SU-DHL-6 (cell line): ENCODE measurements at regions not wholly inside any gene's neighbourhood (a gene's known extent, or its start where the extent isn't known, plus 50 kb on each side); places are given as distances from the start of the nearest gene placed in this dataset.

Experiments used
- H2AFZ ChIP-seq: fragments of 200-600 bp; sonication (generic); 2 replicates; pipeline ENCODE4 v1.6.1; 2014; ENCODE audit warnings: low read depth, mild to moderate bottlenecking, moderate library complexity, mixed read lengths, antibody characterized with exemption, low read length; ENCODE audit not compliant: severe bottlenecking
- H3F3A ChIP-seq: fragments of 200-600 bp; shearing (Covaris generic); 2 replicates; pipeline ENCODE4 v1.6.0; 2016; ENCODE audit warnings: antibody characterized with exemption, mild to moderate bottlenecking; ENCODE audit not compliant: insufficient read depth
- H3K27ac ChIP-seq: fragments of 200-600 bp; sonication (generic); 2 replicates; pipeline ENCODE4 v1.5.1; 2016; ENCODE audit warnings: low read depth, mild to moderate bottlenecking, low read length, moderate library complexity, mixed read lengths
- H3K27me3 ChIP-seq: fragments of 200-600 bp; sonication (generic), shearing (Covaris generic); 2 replicates; pipeline ENCODE4 v1.6.0; 2014; ENCODE audit warnings: mild to moderate bottlenecking, low read length
- H3K36me3 ChIP-seq: fragments of 200-600 bp; sonication (generic); 2 replicates; pipeline ENCODE4 v1.6.1; 2014; ENCODE audit warnings: mild to moderate bottlenecking, low read length, mixed read lengths
- H3K4me2 ChIP-seq: fragments of 300-600, 200-600 bp; shearing (Covaris generic), sonication (generic); 2 replicates; pipeline ENCODE4 v1.6.0; 2014; ENCODE audit warnings: low read length, low read depth, mild to moderate bottlenecking; ENCODE audit not compliant: poor library complexity, severe bottlenecking
- H3K4me3 ChIP-seq: fragments of 200-600 bp; sonication (generic); 2 replicates; pipeline ENCODE4 v1.5.1; 2014; ENCODE audit warnings: antibody characterized with exemption, low read length, mild to moderate bottlenecking, mixed read lengths; ENCODE audit not compliant: insufficient read depth, poor library complexity, severe bottlenecking
- H3K79me2 ChIP-seq: fragments of 200-600 bp; sonication (generic); 2 replicates; pipeline ENCODE4 v1.6.1; 2014; ENCODE audit warnings: mild to moderate bottlenecking, low read length, moderate library complexity; ENCODE audit not compliant: insufficient read depth
- H3K9ac ChIP-seq: fragments of 200-600 bp; sonication (generic); 2 replicates; pipeline ENCODE4 v1.7.0; 2014; ENCODE audit warnings: mild to moderate bottlenecking, low read length
- H3K9me2 ChIP-seq: fragments of 200-600 bp; sonication (generic); replicated peaks from 2 replicates; pipeline ENCODE4 v1.6.1; 2014; ENCODE audit warnings: low read length; ENCODE audit not compliant: insufficient read depth
- H3K9me3 ChIP-seq: fragments of 200-600 bp; sonication (generic); 2 replicates; pipeline ENCODE4 v1.6.1; 2014; ENCODE audit warnings: low read length, mixed read lengths; ENCODE audit not compliant: insufficient read depth
- H4K20me1 ChIP-seq: fragments of 200-600 bp; sonication (generic); 2 replicates; pipeline ENCODE4 v1.6.1; 2014; ENCODE audit warnings: low read depth, mild to moderate bottlenecking, antibody characterized with exemption, low read length, moderate library complexity, mixed read lengths
- EZH2phosphoT487 ChIP-seq: fragments of 200-600 bp; sonication (generic), shearing (Covaris generic); conservative IDR thresholded peaks from 2 replicates; pipeline ENCODE4 v1.6.1; 2018; ENCODE audit warnings: mild to moderate bottlenecking, antibody characterized with exemption, low read length, moderate library complexity, mixed read lengths
- TF ChIP-seq, protein P1 (sequence below): fragments of 200-600 bp; sonication (generic); IDR thresholded peaks from one replicate; pipeline ENCODE4 v1.5.1; 2017; ENCODE audit warnings: antibody characterized with exemption, mild to moderate bottlenecking, low read length, moderate library complexity; ENCODE audit not compliant: insufficient read depth, poor library complexity, severe bottlenecking

DNA sequence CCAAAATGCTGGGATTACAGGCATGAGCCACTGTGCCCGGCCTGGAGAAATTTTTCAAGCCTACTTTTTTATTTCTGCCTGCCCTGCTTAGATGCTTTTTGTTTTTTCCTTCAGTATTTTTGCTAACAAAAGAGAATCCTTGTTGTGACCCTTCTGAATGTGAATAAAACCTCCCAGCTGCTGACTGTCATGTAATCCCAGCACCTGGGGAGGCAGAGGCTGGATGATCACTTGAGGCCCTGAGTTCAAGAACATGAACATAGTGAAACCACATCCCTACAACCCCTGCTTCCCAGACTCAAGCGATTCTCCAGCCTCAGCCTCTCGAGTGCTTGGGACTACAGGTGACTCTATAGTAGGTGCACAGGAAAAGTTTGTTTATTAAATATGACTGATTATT, 84.9 kb downstream of the SOX2 start:
- H3K79me2 ChIP-seq = no peaks in the 10 kb centered on the region
- no peaks in the 10 kb centered on the region for H3K36me3 ChIP-seq
- no peak overlapping the region for H3K27ac ChIP-seq
- TF ChIP-seq, protein P1, sequence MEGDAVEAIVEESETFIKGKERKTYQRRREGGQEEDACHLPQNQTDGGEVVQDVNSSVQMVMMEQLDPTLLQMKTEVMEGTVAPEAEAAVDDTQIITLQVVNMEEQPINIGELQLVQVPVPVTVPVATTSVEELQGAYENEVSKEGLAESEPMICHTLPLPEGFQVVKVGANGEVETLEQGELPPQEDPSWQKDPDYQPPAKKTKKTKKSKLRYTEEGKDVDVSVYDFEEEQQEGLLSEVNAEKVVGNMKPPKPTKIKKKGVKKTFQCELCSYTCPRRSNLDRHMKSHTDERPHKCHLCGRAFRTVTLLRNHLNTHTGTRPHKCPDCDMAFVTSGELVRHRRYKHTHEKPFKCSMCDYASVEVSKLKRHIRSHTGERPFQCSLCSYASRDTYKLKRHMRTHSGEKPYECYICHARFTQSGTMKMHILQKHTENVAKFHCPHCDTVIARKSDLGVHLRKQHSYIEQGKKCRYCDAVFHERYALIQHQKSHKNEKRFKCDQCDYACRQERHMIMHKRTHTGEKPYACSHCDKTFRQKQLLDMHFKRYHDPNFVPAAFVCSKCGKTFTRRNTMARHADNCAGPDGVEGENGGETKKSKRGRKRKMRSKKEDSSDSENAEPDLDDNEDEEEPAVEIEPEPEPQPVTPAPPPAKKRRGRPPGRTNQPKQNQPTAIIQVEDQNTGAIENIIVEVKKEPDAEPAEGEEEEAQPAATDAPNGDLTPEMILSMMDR = no peak
- TF ChIP-seq EZH2phosphoT487 = no peak
- H3K4me2 ChIP-seq = no peak overlapping the region
- no peaks in the 10 kb centered on the region; the same call in 1 of the 2 replicates for H3K9me2 ChIP-seq
- H3K27me3 ChIP-seq = no peaks in the 10 kb centered on the region
- no peaks in the 10 kb centered on the region for H3K9me3 ChIP-seq
- no peaks in the 10 kb centered on the region for H3F3A ChIP-seq
- no peaks in the 10 kb centered on the region for H4K20me1 ChIP-seq
- H3K4me3 ChIP-seq = no peak overlapping the region
- H2AFZ ChIP-seq = no peak overlapping the region
- H3K9ac ChIP-seq = no peak overlapping the region

DNA sequence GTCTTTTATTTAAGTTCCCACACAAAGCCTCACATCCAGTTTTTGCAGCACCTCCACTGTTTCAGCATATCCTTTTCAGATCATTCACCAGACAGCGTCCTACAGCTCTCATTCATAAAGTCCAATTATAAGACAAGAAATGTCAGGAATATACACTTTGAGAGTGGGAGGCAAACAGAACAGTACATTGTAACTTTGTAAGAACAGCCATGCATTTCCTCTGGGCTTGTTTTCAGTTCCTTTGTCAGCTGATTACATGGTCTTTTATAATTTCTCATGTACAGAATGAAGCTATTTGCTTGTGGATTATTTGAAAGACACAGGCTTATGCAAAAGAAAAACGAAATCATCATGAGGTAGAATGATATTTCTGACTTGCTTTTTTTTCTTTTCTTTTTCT, 85.7 kb downstream of the SOX2 start:
- H3K27me3 ChIP-seq = no peaks in the 10 kb centered on the region
- TF ChIP-seq EZH2phosphoT487 = no peak
- TF ChIP-seq, protein P1 = no peak
- H3K27ac ChIP-seq = no peak overlapping the region
- no peaks in the 10 kb centered on the region for H3K79me2 ChIP-seq
- no peaks in the 10 kb centered on the region for H3F3A ChIP-seq
- H3K36me3 ChIP-seq = no peaks in the 10 kb centered on the region
- no peak overlapping the region for H3K4me3 ChIP-seq
- no peaks in the 10 kb centered on the region; the same call in 1 of the 2 replicates for H3K9me2 ChIP-seq
- no peaks in the 10 kb centered on the region for H3K9me3 ChIP-seq
- no peaks in the 10 kb centered on the region for H4K20me1 ChIP-seq
- H3K9ac ChIP-seq = no peak overlapping the region
- H2AFZ ChIP-seq = no peak overlapping the region
- H3K4me2 ChIP-seq = no peak overlapping the region

DNA sequence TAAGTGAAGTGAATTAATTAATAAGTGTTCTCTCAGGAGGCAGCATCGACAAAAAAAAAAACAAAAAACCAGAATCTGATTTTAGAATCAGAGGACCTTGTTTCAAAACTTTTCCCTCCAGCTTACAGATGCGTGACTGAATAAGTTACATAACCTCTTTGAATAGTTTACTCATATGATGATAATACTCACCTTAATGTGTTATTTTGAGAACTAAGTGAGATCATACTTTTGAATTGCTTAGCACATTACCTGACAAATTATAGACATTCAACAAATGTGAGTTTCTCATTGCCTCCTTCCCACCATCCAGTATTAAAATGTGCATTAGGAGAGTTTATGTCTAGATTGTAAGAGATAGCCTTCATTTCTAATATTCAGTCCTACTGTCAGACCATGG, 94.0 kb downstream of the SOX2 start:
- Histone ChIP-seq H3K9me2 (no peaks in the 10 kb centered on the region), H3K27ac (no peak overlapping the region), H3K27me3 (no peaks in the 10 kb centered on the region), H3K4me3 (no peak overlapping the region), H2AFZ (no peak overlapping the region), H4K20me1 (no peaks in the 10 kb centered on the region), H3K9ac (no peak overlapping the region), H3K79me2 (no peaks in the 10 kb centered on the region), H3F3A (no peaks in the 10 kb centered on the region), H3K36me3 (no peaks in the 10 kb centered on the region), H3K9me3 (no peaks in the 10 kb centered on the region), H3K4me2 (no peak overlapping the region)
- no peak for TF ChIP-seq EZH2phosphoT487
- TF ChIP-seq, protein P1 = no peak

DNA sequence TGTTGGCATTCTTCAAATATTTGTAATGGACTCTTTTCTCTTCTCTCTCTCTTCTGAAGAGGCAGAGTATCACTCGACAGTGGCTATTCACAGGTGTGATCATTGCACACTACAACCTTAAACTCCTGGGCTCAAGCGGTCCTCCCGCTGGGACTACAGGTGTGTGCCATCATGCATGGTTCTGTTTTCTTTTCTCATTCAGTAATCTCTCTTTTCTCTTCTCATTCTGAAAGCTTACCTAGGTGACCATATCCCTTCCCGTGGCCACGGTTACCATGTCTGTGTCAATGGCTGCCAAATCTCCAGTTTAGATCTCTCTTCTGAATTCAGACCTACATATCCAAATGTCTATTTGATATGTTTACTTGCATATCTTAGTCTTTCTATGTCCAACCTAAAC, 96.3 kb downstream of the SOX2 start:
- Histone ChIP-seq H3K36me3 (no peaks in the 10 kb centered on the region), H3K27me3 (no peaks in the 10 kb centered on the region), H3K27ac (no peak overlapping the region), H3K4me2 (no peak overlapping the region), H3K9me2 (no peaks in the 10 kb centered on the region), H4K20me1 (no peaks in the 10 kb centered on the region), H3K9me3 (no peaks in the 10 kb centered on the region), H2AFZ (no peak overlapping the region), H3K9ac (no peak overlapping the region), H3K4me3 (no peak overlapping the region), H3F3A (no peaks in the 10 kb centered on the region), H3K79me2 (no peaks in the 10 kb centered on the region)
- TF ChIP-seq EZH2phosphoT487 = no peak
- TF ChIP-seq, protein P1 = no peak
